GM13977 (cell line): ENCODE measurements at regions not wholly inside any gene's neighbourhood (a gene's known extent, or its start where the extent isn't known, plus 50 kb on each side); places are given as distances from the start of the nearest gene placed in this dataset.

ENCODE experiments used
- DNase-seq: peaks from one replicate; pipeline ENCODE4 v3.0.0; 2012; ENCODE audit warnings: low spot score
- in situ Hi-C: fragments of 300-500 bp; cut with MboI; formaldehyde crosslinking; loops from one replicate; pipeline ENCODE4 v1.12.0; 2022; ENCODE audit warnings: low sequenced_read_pairs, low pct_unique_long_range_greater_than_20kb, mixed read lengths, inconsistent platforms; ENCODE audit not compliant: unreplicated experiment
- TF ChIP-seq, protein P1 (sequence below): IDR thresholded peaks from 2 replicates; pipeline ENCODE4 v1.5.1; 2012; ENCODE audit warnings: mild to moderate bottlenecking, control low read depth; ENCODE audit not compliant: insufficient read depth; ENCODE audit errors: extremely low read depth, missing control alignments

DNA sequence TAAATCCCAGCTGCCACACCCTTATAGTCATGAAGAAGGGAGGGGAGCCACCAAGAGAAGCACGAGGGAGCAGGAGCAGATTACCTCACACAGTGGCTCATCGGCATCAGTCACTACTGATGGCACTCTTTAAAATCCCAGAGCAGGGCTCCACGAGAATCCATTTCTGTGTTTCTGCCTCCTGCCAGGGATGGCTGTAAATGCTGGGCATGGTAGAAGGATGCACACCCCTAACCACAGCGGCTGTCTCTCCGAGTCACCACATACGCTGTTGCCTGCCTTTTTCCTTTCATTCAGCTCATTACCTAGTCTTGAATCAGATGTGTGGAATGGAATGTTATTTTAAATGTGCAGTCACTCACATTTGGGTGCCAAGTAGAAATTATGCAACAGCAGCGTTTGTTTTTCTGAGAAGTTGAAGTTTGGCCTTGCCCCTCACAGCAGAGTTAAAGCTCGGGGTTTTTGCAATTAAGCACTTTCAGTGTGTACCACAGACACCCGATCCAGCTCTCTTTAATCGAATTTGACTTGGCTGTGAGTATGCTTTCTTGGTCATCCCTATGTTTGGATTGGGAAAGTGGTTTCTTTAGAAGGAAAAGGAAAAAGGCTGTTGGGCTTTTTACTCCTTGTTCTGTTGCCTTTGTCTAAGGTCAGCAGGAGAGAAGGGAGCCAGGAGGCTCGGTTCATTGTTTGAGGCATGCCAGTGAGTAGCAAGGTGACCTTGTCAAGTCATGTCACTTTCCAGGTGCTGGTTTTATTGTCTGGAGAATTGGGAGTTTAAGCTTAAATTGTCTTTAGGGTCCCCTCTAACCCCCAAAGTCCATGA, 284.2 kb upstream of the TPM1 start:
- TF ChIP-seq, protein P1, sequence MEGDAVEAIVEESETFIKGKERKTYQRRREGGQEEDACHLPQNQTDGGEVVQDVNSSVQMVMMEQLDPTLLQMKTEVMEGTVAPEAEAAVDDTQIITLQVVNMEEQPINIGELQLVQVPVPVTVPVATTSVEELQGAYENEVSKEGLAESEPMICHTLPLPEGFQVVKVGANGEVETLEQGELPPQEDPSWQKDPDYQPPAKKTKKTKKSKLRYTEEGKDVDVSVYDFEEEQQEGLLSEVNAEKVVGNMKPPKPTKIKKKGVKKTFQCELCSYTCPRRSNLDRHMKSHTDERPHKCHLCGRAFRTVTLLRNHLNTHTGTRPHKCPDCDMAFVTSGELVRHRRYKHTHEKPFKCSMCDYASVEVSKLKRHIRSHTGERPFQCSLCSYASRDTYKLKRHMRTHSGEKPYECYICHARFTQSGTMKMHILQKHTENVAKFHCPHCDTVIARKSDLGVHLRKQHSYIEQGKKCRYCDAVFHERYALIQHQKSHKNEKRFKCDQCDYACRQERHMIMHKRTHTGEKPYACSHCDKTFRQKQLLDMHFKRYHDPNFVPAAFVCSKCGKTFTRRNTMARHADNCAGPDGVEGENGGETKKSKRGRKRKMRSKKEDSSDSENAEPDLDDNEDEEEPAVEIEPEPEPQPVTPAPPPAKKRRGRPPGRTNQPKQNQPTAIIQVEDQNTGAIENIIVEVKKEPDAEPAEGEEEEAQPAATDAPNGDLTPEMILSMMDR, result no peak
- in situ Hi-C loops, result no loop called here
- DNase-seq, result no peak

DNA sequence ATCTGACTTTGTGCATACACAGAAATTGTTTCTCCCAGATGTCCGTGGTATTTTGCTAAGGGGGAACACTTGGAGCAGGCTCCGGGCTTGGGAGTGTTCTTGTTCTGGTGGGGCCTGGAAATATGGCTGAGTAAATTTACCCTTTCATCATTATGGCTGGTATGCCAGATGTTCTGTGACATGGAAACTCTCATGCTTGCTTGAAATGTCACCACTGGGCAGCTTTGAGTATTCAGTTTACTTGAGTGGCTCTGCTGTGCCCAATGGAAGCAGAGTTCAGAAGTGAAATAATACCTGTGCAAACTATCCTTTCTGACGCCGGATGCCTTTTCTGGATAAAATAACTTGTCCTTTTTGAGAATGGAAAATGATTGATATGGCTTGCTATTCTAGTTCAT, 283.6 kb upstream of the TPM1 start:
- DNase-seq, result no peak
- TF ChIP-seq, protein P1, result no peak
- in situ Hi-C loops, result no loop called here

DNA sequence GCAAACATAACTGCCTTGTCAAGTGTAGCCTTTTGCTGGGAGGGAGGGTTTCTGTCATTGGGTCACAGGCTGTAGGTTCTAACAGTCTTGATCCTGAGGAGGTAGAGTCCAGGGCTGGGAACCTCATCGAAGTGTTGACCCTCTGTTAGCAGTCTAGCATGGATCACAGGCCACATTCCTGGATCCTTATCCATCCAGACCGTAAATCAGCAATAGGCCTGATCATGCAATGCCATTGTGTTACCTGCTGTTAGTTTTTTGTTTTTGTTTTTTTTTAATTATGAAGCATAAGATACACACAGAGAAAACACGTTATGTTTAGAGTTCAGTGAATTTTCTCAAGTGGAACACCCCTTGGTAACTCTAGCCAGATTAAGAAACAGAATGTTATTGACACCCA, 282.0 kb upstream of the TPM1 start:
- no peak for DNase-seq
- TF ChIP-seq, protein P1, result no peak
- in situ Hi-C loops, result no loop called here

DNA sequence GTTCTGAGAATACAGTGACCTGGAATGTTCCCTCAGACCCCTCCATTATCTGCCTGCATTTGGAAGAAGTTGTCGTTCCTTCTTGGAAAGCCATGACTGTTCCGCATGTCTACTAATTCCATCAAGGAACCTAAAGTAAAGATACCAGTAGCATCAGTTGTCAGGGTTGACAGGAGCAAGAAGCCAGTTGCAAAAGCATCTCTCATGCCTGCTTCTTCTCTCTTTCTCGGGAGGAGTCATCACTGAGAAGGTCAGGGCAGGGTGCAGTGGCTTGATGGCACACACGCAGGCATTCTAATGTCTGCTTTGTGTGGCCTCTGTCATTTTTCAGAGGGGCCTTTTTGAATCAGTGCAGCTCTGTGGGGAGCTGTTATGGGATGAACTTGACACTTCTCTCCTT, 276.6 kb upstream of the TPM1 start:
- no peak for DNase-seq
- TF ChIP-seq, protein P1, result no peak
- in situ Hi-C loops, result no loop called here

DNA sequence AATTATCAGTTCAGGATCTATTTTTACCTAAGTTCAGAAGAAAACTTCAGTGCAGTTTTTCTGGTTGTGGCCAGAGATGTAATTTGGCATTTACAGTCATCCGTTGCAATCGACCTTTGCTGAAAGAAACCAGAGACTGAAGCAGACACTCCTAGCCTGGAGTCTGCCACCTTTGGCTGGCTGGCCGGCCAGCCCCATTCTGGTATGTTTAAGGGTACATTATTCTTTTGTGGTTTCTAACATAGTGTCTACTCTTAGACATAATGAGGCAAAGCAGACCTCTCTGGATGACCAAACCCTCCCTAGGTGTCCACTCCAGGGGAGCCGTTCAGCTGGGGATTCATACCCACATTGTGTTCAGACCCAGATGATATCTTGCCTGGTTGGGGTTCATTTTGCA, 275.9 kb upstream of the TPM1 start:
- TF ChIP-seq, protein P1, result no peak
- in situ Hi-C loops, result no loop called here
- no peak for DNase-seq

DNA sequence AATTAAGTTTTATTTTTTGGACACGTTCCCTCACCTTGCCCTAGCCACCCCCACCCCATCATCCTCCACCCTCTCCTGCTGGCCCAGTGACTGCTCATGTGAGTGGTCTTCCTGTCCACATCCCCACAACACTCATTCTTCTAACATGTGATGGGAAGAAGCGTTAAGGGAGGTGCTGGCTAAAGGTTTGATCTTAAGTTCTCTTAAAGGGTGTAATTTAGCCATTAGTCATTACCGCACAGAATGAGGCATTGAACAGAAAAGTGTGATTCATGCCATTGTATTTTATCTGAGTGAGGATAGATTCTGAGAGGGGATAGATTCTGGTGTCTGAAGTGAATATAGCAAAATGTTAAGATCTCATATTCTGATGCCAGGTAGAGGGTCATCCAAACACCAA, 272.9 kb upstream of the TPM1 start:
- TF ChIP-seq, protein P1, result no peak
- no peak for DNase-seq
- in situ Hi-C loops, result no loop called here
